ENCODE measurements at regions not wholly inside any gene's neighbourhood (a gene's known extent, or its start where the extent isn't known, plus 50 kb on each side); places are given as distances from the start of the nearest gene placed in this dataset.

DNA sequence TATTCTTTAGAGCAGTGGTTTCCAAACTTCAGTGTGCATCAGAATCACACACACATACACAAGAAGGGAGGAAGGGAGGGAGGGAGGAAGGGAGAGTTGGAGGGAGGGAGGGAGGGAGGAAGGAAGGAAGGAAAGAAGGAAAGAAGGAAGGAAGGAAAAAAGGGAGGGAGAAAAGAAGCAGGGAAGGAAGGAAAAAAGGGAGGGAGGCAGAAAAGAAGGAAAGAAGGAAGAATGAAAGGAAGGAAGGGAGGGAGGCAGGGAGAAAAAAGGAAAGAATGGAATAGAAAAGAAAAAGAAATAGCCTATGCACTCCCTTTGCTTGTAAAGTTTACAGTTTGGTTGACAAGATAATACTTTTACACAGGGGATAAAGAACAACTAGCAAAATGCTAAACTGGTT is 96.3 kb upstream of the BCL11A start:
- TF ChIP-seq NFIC (IDR thresholded peaks at IDR 0.05) (no peak), HDAC2 (IDR thresholded peaks at IDR 0.05) (no peak), SIN3A (IDR thresholded peaks at IDR 0.05; ENCODE audit: borderline replicate concordance in 2 of 2, control insufficient read depth in 1 of 2, low read depth in 2 of 2, low read length in 2 of 2) (no peak), ZNF589 (CRISPR knock-in tag; IDR thresholded peaks at IDR 0.05; ENCODE audit: low read depth) (no peak), IRF2 (CRISPR knock-in tag; IDR thresholded peaks at IDR 0.05) (no peak), MXI1 (IDR thresholded peaks at IDR 0.05; ENCODE audit: low read depth, low read length) (no peak), PCBP1 (IDR thresholded peaks at IDR 0.05; ENCODE audit: low read depth, low read length, poor library complexity, severe bottlenecking) (no peak)
- TF ChIP-seq, protein P1, sequence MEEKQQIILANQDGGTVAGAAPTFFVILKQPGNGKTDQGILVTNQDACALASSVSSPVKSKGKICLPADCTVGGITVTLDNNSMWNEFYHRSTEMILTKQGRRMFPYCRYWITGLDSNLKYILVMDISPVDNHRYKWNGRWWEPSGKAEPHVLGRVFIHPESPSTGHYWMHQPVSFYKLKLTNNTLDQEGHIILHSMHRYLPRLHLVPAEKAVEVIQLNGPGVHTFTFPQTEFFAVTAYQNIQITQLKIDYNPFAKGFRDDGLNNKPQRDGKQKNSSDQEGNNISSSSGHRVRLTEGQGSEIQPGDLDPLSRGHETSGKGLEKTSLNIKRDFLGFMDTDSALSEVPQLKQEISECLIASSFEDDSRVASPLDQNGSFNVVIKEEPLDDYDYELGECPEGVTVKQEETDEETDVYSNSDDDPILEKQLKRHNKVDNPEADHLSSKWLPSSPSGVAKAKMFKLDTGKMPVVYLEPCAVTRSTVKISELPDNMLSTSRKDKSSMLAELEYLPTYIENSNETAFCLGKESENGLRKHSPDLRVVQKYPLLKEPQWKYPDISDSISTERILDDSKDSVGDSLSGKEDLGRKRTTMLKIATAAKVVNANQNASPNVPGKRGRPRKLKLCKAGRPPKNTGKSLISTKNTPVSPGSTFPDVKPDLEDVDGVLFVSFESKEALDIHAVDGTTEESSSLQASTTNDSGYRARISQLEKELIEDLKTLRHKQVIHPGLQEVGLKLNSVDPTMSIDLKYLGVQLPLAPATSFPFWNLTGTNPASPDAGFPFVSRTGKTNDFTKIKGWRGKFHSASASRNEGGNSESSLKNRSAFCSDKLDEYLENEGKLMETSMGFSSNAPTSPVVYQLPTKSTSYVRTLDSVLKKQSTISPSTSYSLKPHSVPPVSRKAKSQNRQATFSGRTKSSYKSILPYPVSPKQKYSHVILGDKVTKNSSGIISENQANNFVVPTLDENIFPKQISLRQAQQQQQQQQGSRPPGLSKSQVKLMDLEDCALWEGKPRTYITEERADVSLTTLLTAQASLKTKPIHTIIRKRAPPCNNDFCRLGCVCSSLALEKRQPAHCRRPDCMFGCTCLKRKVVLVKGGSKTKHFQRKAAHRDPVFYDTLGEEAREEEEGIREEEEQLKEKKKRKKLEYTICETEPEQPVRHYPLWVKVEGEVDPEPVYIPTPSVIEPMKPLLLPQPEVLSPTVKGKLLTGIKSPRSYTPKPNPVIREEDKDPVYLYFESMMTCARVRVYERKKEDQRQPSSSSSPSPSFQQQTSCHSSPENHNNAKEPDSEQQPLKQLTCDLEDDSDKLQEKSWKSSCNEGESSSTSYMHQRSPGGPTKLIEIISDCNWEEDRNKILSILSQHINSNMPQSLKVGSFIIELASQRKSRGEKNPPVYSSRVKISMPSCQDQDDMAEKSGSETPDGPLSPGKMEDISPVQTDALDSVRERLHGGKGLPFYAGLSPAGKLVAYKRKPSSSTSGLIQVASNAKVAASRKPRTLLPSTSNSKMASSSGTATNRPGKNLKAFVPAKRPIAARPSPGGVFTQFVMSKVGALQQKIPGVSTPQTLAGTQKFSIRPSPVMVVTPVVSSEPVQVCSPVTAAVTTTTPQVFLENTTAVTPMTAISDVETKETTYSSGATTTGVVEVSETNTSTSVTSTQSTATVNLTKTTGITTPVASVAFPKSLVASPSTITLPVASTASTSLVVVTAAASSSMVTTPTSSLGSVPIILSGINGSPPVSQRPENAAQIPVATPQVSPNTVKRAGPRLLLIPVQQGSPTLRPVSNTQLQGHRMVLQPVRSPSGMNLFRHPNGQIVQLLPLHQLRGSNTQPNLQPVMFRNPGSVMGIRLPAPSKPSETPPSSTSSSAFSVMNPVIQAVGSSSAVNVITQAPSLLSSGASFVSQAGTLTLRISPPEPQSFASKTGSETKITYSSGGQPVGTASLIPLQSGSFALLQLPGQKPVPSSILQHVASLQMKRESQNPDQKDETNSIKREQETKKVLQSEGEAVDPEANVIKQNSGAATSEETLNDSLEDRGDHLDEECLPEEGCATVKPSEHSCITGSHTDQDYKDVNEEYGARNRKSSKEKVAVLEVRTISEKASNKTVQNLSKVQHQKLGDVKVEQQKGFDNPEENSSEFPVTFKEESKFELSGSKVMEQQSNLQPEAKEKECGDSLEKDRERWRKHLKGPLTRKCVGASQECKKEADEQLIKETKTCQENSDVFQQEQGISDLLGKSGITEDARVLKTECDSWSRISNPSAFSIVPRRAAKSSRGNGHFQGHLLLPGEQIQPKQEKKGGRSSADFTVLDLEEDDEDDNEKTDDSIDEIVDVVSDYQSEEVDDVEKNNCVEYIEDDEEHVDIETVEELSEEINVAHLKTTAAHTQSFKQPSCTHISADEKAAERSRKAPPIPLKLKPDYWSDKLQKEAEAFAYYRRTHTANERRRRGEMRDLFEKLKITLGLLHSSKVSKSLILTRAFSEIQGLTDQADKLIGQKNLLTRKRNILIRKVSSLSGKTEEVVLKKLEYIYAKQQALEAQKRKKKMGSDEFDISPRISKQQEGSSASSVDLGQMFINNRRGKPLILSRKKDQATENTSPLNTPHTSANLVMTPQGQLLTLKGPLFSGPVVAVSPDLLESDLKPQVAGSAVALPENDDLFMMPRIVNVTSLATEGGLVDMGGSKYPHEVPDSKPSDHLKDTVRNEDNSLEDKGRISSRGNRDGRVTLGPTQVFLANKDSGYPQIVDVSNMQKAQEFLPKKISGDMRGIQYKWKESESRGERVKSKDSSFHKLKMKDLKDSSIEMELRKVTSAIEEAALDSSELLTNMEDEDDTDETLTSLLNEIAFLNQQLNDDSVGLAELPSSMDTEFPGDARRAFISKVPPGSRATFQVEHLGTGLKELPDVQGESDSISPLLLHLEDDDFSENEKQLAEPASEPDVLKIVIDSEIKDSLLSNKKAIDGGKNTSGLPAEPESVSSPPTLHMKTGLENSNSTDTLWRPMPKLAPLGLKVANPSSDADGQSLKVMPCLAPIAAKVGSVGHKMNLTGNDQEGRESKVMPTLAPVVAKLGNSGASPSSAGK (IDR thresholded peaks at IDR 0.05) = no peak

Measured in K562 (cell line).